ENCODE measurements at regions not wholly inside any gene's neighbourhood (a gene's known extent, or its start where the extent isn't known, plus 50 kb on each side); places are given as distances from the start of the nearest gene placed in this dataset.

DNA sequence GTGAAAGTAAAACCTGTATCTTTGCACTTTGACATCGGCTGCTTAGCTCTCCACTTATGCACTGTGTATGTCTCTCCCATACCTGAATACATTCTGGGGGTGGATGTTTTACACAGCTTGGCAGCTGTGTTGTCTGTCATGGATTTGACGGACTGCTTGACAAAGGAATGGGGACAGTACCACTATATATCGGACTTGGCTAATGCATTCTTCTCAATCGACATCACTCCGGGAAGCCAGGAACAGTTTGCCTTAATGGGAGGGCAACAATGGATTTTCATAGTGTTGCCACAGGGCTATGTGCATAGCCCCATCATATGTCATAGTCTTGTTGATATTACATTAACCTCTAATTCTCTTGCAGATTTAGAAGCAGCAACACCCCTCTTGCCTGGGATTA is 1008.3 kb downstream of the DNAH5 start:
- TF ChIP-seq OSR1 (CRISPR knock-in tag; IDR thresholded peaks at IDR 0.05) (no peak), ZFP3 (CRISPR knock-in tag; IDR thresholded peaks at IDR 0.05) (no peak), ZFP30 (CRISPR knock-in tag; IDR thresholded peaks at IDR 0.05) (no peak), ZNF8 (CRISPR knock-in tag; IDR thresholded peaks at IDR 0.05) (no peak), ZC3H10 (CRISPR knock-in tag; IDR thresholded peaks at IDR 0.05) (no peak), ZNF565 (CRISPR knock-in tag; conservative IDR thresholded peaks at IDR 0.05; ENCODE audit: low read depth) (no peak), RARB (CRISPR knock-in tag; IDR thresholded peaks at IDR 0.05) (no peak), BACH2 (CRISPR knock-in tag; IDR thresholded peaks at IDR 0.05; ENCODE audit: borderline replicate concordance) (no peak), ZNF70 (CRISPR knock-in tag; IDR thresholded peaks at IDR 0.05) (no peak), TOX (CRISPR knock-in tag; IDR thresholded peaks at IDR 0.05; ENCODE audit: borderline replicate concordance) (no peak), ARNTL (CRISPR knock-in tag; IDR thresholded peaks at IDR 0.05; ENCODE audit: borderline replicate concordance, low read depth) (no peak), ESRRG (CRISPR knock-in tag; IDR thresholded peaks at IDR 0.05) (no peak), SNAI2 (CRISPR knock-in tag; IDR thresholded peaks at IDR 0.05) (no peak)
- TF ChIP-seq, protein P1, sequence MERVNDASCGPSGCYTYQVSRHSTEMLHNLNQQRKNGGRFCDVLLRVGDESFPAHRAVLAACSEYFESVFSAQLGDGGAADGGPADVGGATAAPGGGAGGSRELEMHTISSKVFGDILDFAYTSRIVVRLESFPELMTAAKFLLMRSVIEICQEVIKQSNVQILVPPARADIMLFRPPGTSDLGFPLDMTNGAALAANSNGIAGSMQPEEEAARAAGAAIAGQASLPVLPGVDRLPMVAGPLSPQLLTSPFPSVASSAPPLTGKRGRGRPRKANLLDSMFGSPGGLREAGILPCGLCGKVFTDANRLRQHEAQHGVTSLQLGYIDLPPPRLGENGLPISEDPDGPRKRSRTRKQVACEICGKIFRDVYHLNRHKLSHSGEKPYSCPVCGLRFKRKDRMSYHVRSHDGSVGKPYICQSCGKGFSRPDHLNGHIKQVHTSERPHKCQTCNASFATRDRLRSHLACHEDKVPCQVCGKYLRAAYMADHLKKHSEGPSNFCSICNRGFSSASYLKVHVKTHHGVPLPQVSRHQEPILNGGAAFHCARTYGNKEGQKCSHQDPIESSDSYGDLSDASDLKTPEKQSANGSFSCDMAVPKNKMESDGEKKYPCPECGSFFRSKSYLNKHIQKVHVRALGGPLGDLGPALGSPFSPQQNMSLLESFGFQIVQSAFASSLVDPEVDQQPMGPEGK (CRISPR knock-in tag; IDR thresholded peaks at IDR 0.05; ENCODE audit: borderline replicate concordance), result no peak

Measured in SK-N-SH treated with all-trans-retinoic acid at 6 μM for 48 hours (cell line).